ENCODE measurements at regions not wholly inside any gene's neighbourhood (a gene's known extent, or its start where the extent isn't known, plus 50 kb on each side); places are given as distances from the start of the nearest gene placed in this dataset.

- FAIRE-seq (no peak), DNase-seq (ENCODE audit: insufficient read length, low spot score) (no peak)
- TF ChIP-seq CTCF (IDR thresholded peaks at IDR 0.05; ENCODE audit: insufficient read depth, missing control alignments) = no peak
Observed at GRCh38 chr2:220936641-220937197, 635.4 kb downstream of the EPHA4 start.

- FAIRE-seq (no peak), DNase-seq (ENCODE audit: insufficient read length, low spot score) (no peak)
- TF ChIP-seq CTCF (IDR thresholded peaks at IDR 0.05; ENCODE audit: insufficient read depth, missing control alignments) = no peak
Observed at GRCh38 chr2:220937245-220937644, 634.9 kb downstream of the EPHA4 start.

- FAIRE-seq (no peak), DNase-seq (ENCODE audit: insufficient read length, low spot score) (no peak)
- TF ChIP-seq CTCF (IDR thresholded peaks at IDR 0.05; ENCODE audit: insufficient read depth, missing control alignments) = no peak
Observed at GRCh38 chr2:220940646-220941045, 631.5 kb downstream of the EPHA4 start.

- no peak for TF ChIP-seq CTCF (IDR thresholded peaks at IDR 0.05; ENCODE audit: insufficient read depth, missing control alignments)
- DNase-seq (ENCODE audit: insufficient read length, low spot score) = no peak
- no peak for FAIRE-seq
Observed at GRCh38 chr2:220941683-220942082, 630.4 kb downstream of the EPHA4 start.

GRCh38 chr2:220946552-220946951 lies 625.6 kb downstream of the EPHA4 start:
- TF ChIP-seq CTCF (IDR thresholded peaks at IDR 0.05; ENCODE audit: insufficient read depth, missing control alignments) = no peak
- DNase-seq (ENCODE audit: insufficient read length, low spot score) (no peak), FAIRE-seq (no peak)

- no peak for DNase-seq (ENCODE audit: insufficient read length, low spot score)
- no peak for TF ChIP-seq CTCF (IDR thresholded peaks at IDR 0.05; ENCODE audit: insufficient read depth, missing control alignments)
- no peak for FAIRE-seq
Observed at GRCh38 chr2:220948579-220948978, 623.5 kb downstream of the EPHA4 start.

GRCh38 chr2:220949466-220949865 lies 622.6 kb downstream of the EPHA4 start:
- DNase-seq (ENCODE audit: insufficient read length, low spot score) (no peak), FAIRE-seq (no peak)
- no peak for TF ChIP-seq CTCF (IDR thresholded peaks at IDR 0.05; ENCODE audit: insufficient read depth, missing control alignments)
